Neural progenitor cell (in vitro differentiated cells): ENCODE measurements at regions not wholly inside any gene's neighbourhood (a gene's known extent, or its start where the extent isn't known, plus 50 kb on each side); places are given as distances from the start of the nearest gene placed in this dataset.

ENCODE experiments used
- DNase-seq: peaks from one replicate; pipeline ENCODE4 v3.0.0-alpha.2; 2016; ENCODE audit warnings: low spot score
- H2AFZ ChIP-seq: fragments of 200-600 bp; sonication (generic); replicated peaks from 2 replicates; pipeline ENCODE4 v1.6.1; 2016; ENCODE audit warnings: antibody characterized with exemption
- H3F3A ChIP-seq: fragments of 200-600 bp; sonication (generic); 2 replicates; pipeline ENCODE4 v1.6.1; 2016; ENCODE audit warnings: antibody characterized with exemption, low read depth
- H3K27ac ChIP-seq: fragments of 200-600 bp; sonication (generic); 2 replicates; pipeline ENCODE4 v1.5.1; 2016; ENCODE audit warnings: mild to moderate bottlenecking
- H3K27me3 ChIP-seq: fragments of 200-600 bp; sonication (generic); 2 replicates; pipeline ENCODE4 v1.6.1; 2016; ENCODE audit warnings: mild to moderate bottlenecking, moderate library complexity
- H3K36me3 ChIP-seq: fragments of 200-600 bp; sonication (generic); 2 replicates; pipeline ENCODE4 v1.5.1; 2016
- H3K4me1 ChIP-seq: fragments of 200-600 bp; sonication (generic); 2 replicates; pipeline ENCODE4 v1.6.1; 2016; ENCODE audit warnings: mixed run types
- H3K4me2 ChIP-seq: fragments of 200-600 bp; sonication (generic); 2 replicates; pipeline ENCODE4 v1.6.1; 2016
- H3K4me3 ChIP-seq: fragments of 200-600 bp; sonication (generic); 2 replicates; pipeline ENCODE4 v1.5.1; 2016
- H3K79me2 ChIP-seq: fragments of 200-600 bp; sonication (generic); 2 replicates; pipeline ENCODE4 v1.6.1; 2016; ENCODE audit warnings: low read depth
- H3K9ac ChIP-seq: fragments of 200-600 bp; sonication (generic); 2 replicates; pipeline ENCODE4 v1.6.1; 2016
- H3K9me3 ChIP-seq: fragments of 200-600 bp; sonication (generic); 2 replicates; pipeline ENCODE4 v1.5.1; 2016; ENCODE audit warnings: low read depth
- H4K20me1 ChIP-seq: fragments of 200-600 bp; sonication (generic); 2 replicates; pipeline ENCODE4 v1.6.1; 2016; ENCODE audit warnings: low read depth
- H3K27ac Mint-ChIP-seq: 3 replicates; pipeline ENCODE4 v1.8.0; 2021; ENCODE audit warnings: mixed read lengths
- H3K27me3 Mint-ChIP-seq: 2 replicates; pipeline ENCODE4 v1.8.0; 2022; ENCODE audit warnings: low read depth, mild to moderate bottlenecking, inconsistent platforms, moderate library complexity, mixed read lengths; ENCODE audit not compliant: insufficient read depth
- H3K36me3 Mint-ChIP-seq: 3 replicates; pipeline ENCODE4 v1.8.0; 2021; ENCODE audit warnings: mixed read lengths
- H3K4me1 Mint-ChIP-seq: 3 replicates; pipeline ENCODE4 v1.8.0; 2021; ENCODE audit warnings: mixed read lengths
- H3K4me3 Mint-ChIP-seq: 3 replicates; pipeline ENCODE4 v1.8.0; 2021; ENCODE audit warnings: mild to moderate bottlenecking, moderate library complexity, mixed read lengths
- H3K9me3 Mint-ChIP-seq: 3 replicates; pipeline ENCODE4 v1.8.0; 2020; ENCODE audit warnings: mixed read lengths
- CTCF ChIP-seq: fragments of 200-600 bp; sonication (generic); IDR thresholded peaks from 2 replicates; pipeline ENCODE4 v1.5.1; 2017; ENCODE audit warnings: antibody characterized with exemption, mild to moderate bottlenecking
- EZH2 ChIP-seq: fragments of 200-600 bp; sonication (generic); IDR thresholded peaks from 2 replicates; pipeline ENCODE4 v1.6.1; 2017; ENCODE audit warnings: antibody characterized with exemption, mild to moderate bottlenecking, moderate library complexity
- EZH2phosphoT487 ChIP-seq: fragments of 200-600 bp; sonication (generic); IDR thresholded peaks from 2 replicates; pipeline ENCODE4 v1.6.1; 2017; ENCODE audit warnings: antibody characterized with exemption

GRCh38 chr13:111854403-111854802, 212.5 kb upstream of the SOX1 start:
- Mint-ChIP-seq H3K27me3 (peaks cover 31% of the 10 kb centered on the region), H3K27ac (no peak overlapping the region)

GRCh38 chr13:111855191-111855590, 211.8 kb upstream of the SOX1 start:
- H3K27ac Mint-ChIP-seq, result no peak overlapping the region
- H3K36me3 Mint-ChIP-seq, result no peaks in the 10 kb centered on the region
- peaks cover 49% of the 10 kb centered on the region for H3K4me1 Mint-ChIP-seq
- Histone ChIP-seq H4K20me1 (no peaks in the 10 kb centered on the region), H3K79me2 (no peaks in the 10 kb centered on the region), H3K9me3 (no peaks in the 10 kb centered on the region), H3K4me3 (no peak overlapping the region), H3K4me2 (no peak overlapping the region), H3K36me3 (no peaks in the 10 kb centered on the region), H3K27ac (no peak overlapping the region), H3K9ac (no peak overlapping the region), H3F3A (no peaks in the 10 kb centered on the region), H2AFZ (no peak overlapping the region), H3K27me3 (no peaks in the 10 kb centered on the region), H3K4me1 (peaks cover 9% of the 10 kb centered on the region)
- H3K9me3 Mint-ChIP-seq, result no peaks in the 10 kb centered on the region
- no peak for TF ChIP-seq EZH2
- H3K27me3 Mint-ChIP-seq, result peaks cover 30% of the 10 kb centered on the region
- no peak for DNase-seq
- H3K4me3 Mint-ChIP-seq, result no peak overlapping the region

More at GRCh38 chr13:111854403-111854802, 212.5 kb upstream of the SOX1 start:
- Histone ChIP-seq H3K36me3 (no peaks in the 10 kb centered on the region), H3K27ac (no peak overlapping the region), H3K4me3 (no peak overlapping the region), H2AFZ (no peak overlapping the region), H3K79me2 (no peaks in the 10 kb centered on the region), H3K9me3 (no peaks in the 10 kb centered on the region), H3K4me1 (peaks cover 1% of the 10 kb centered on the region), H3K27me3 (no peaks in the 10 kb centered on the region), H3K9ac (no peak overlapping the region), H3K4me2 (no peak overlapping the region), H3F3A (no peaks in the 10 kb centered on the region), H4K20me1 (no peaks in the 10 kb centered on the region)
- peaks cover 42% of the 10 kb centered on the region for H3K4me1 Mint-ChIP-seq
- H3K9me3 Mint-ChIP-seq, result no peaks in the 10 kb centered on the region
- TF ChIP-seq EZH2phosphoT487 (no peak), EZH2 (no peak), CTCF (no peak)
- no peak for DNase-seq
- no peaks in the 10 kb centered on the region for H3K36me3 Mint-ChIP-seq
- peak overlapping the region; percentile 64 for H3K4me3 Mint-ChIP-seq

GRCh38 chr13:111855786-111856185, 211.2 kb upstream of the SOX1 start:
- Histone ChIP-seq H3K79me2 (no peaks in the 10 kb centered on the region), H3K36me3 (no peaks in the 10 kb centered on the region), H3K9ac (no peak overlapping the region), H3F3A (no peaks in the 10 kb centered on the region), H4K20me1 (no peaks in the 10 kb centered on the region), H3K4me2 (no peak overlapping the region), H3K27me3 (no peaks in the 10 kb centered on the region), H3K4me3 (no peak overlapping the region), H2AFZ (no peak overlapping the region), H3K9me3 (no peaks in the 10 kb centered on the region), H3K4me1 (peaks cover 12% of the 10 kb centered on the region), H3K27ac (no peak overlapping the region)
- peaks cover 52% of the 10 kb centered on the region for H3K4me1 Mint-ChIP-seq
- H3K9me3 Mint-ChIP-seq, result peaks cover 4% of the 10 kb centered on the region
- peak overlapping the region; percentile 87 for H3K27ac Mint-ChIP-seq
- DNase-seq, result no peak
- no peaks in the 10 kb centered on the region for H3K36me3 Mint-ChIP-seq
- H3K27me3 Mint-ChIP-seq, result peaks cover 30% of the 10 kb centered on the region
- TF ChIP-seq EZH2 (no peak), EZH2phosphoT487 (no peak), CTCF (no peak)
- H3K4me3 Mint-ChIP-seq, result no peak overlapping the region

- no peaks in the 10 kb centered on the region for H3K79me2 ChIP-seq
- H4K20me1 ChIP-seq, result no peaks in the 10 kb centered on the region
- TF ChIP-seq EZH2phosphoT487 (no peak), CTCF (no peak), EZH2 (no peak)
- DNase-seq, result no peak
- Mint-ChIP-seq H3K27ac (no peak overlapping the region), H3K36me3 (peaks cover 2% of the 10 kb centered on the region), H3K4me1 (peaks cover 54% of the 10 kb centered on the region), H3K27me3 (peaks cover 26% of the 10 kb centered on the region), H3K9me3 (peaks cover 8% of the 10 kb centered on the region), H3K4me3 (no peak overlapping the region)
- no peaks in the 10 kb centered on the region for H3K36me3 ChIP-seq
- H3K4me1 ChIP-seq, result peaks cover 12% of the 10 kb centered on the region
- H2AFZ ChIP-seq, result no peak overlapping the region
- H3K27ac ChIP-seq, result no peak overlapping the region
- no peaks in the 10 kb centered on the region for H3F3A ChIP-seq
- H3K9me3 ChIP-seq, result no peaks in the 10 kb centered on the region
- H3K27me3 ChIP-seq, result no peaks in the 10 kb centered on the region
- no peak overlapping the region for H3K4me3 ChIP-seq
- no peak overlapping the region for H3K9ac ChIP-seq
- H3K4me2 ChIP-seq, result no peak overlapping the region
Measured at GRCh38 chr13:111856571-111856970, 210.4 kb upstream of the SOX1 start.
